Sigmoid colon (tissue), 4 donors: ENCODE measurements at regions not wholly inside any gene's neighbourhood (a gene's known extent, or its start where the extent isn't known, plus 50 kb on each side); places are given as distances from the start of the nearest gene placed in this dataset.

Experiments used
- CTCF ChIP-seq, 4 experiments: fragments of 450-650 bp in 3 of 4; fragments of 200-600 bp in 1 of 4; IDR thresholded peaks; one replicate each; pipeline ENCODE4 v1.5.1; 2016 to 2019; ENCODE audit warnings: antibody characterized with exemption in 4 of 4, mild to moderate bottlenecking in 3 of 4, moderate library complexity in 2 of 4
- POLR2A ChIP-seq, 2 donors: fragments of 450-650 bp; IDR thresholded peaks; one replicate each; pipeline ENCODE4 v1.6.1; 2016; ENCODE audit warnings: antibody characterized with exemption in 2 of 2, mild to moderate bottlenecking in 2 of 2, moderate library complexity in 2 of 2
- POLR2AphosphoS5 ChIP-seq, 4 donors: sonication (generic); formaldehyde crosslinking; IDR thresholded peaks; one replicate each; pipeline ENCODE4 v1.6.1; 2017; ENCODE audit warnings: antibody characterized with exemption in 4 of 4

GRCh38 chr7:156017916-156018700, 205.8 kb upstream of the SHH start:
- TF ChIP-seq CTCF (IDR thresholded peaks at IDR 0.05) = no peak
- TF ChIP-seq POLR2A (IDR thresholded peaks at IDR 0.05) = no peak
- no peak for TF ChIP-seq POLR2AphosphoS5 (IDR thresholded peaks at IDR 0.05)
